ENCODE measurements at regions not wholly inside any gene's neighbourhood (a gene's known extent, or its start where the extent isn't known, plus 50 kb on each side); places are given as distances from the start of the nearest gene placed in this dataset.
A peak's percentile ranks its signal among the peaks of the same experiment; 100 is the strongest.

DNA sequence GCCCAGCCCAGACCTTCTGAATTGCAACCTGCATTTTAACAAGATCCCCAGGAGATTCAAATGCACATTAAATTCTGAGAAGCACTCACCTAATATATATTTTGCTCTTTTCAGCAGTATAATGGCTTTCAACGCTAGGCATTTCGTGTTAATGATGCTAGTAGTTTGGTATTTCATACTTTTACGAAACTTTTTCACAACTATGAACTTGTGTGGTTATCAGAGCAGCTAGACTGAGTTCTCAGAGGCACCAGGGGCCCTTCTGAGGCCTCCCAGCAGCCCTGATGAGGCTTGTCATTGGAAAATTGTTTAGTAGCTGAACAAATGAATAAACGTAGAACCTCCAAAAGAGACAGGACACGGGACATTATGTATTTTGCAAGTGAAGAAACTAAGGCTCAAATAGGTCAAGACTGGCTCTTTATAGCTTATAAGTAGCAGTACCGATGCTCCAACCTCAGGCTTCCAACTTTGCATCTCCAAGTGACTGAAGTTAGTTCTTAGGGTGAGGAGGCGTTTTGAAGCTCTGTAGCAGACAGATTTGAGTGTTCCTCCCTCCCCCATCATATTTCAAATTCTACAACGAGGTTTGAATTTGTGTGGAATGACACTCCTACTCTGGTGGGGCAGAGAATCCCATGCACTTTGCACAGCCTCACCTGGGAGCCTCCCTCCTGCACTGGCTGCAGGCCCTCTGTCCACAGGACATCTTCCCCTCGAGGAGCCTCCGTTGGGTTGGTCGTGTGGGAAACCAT is 121.1 kb upstream of the SLC25A48 start:
- H4K20me1 ChIP-seq (replicated peaks; ENCODE audit: insufficient read depth): no peaks in the 10 kb centered on the region
- DNase-seq (ENCODE audit: low spot score): no peak
- H3K79me2 ChIP-seq (replicated peaks; ENCODE audit: insufficient read depth): no peaks in the 10 kb centered on the region
- Mint-ChIP-seq H3K4me1 (peaks cover 14% of the 10 kb centered on the region; the same call in 2 of the 3 replicates), H3K27me3 (ENCODE audit: insufficient read depth, low read depth, poor library complexity) (no peaks in the 10 kb centered on the region), H3K9me3 (no peaks in the 10 kb centered on the region), H3K36me3 (ENCODE audit: low read depth) (no peaks in the 10 kb centered on the region), H3K27ac (no peak overlapping the region), H3K4me3 (no peak overlapping the region)
- H3K36me3 ChIP-seq (ENCODE audit: insufficient read depth): no peaks in the 10 kb centered on the region
- H3F3A ChIP-seq (replicated peaks; ENCODE audit: low read depth): no peaks in the 10 kb centered on the region
- no peaks in the 10 kb centered on the region for H3K27me3 ChIP-seq (ENCODE audit: insufficient read depth)
- no peak overlapping the region for H3K27ac ChIP-seq (ENCODE audit: low read depth)
- H3K4me3 ChIP-seq: no peak overlapping the region
- TF ChIP-seq EZH2phosphoT487 (IDR thresholded peaks at IDR 0.05; ENCODE audit: unreplicated experiment) (no peak), REST (IDR thresholded peaks at IDR 0.05; ENCODE audit: unreplicated experiment) (no peak)
- no peak overlapping the region for H2AFZ ChIP-seq
- H3K4me1 ChIP-seq (ENCODE audit: insufficient read depth): no peaks in the 10 kb centered on the region; the same call in 1 of the 2 replicates
- no peak for ATAC-seq
- H3K4me2 ChIP-seq: no peak overlapping the region
- H3K9me2 ChIP-seq (ENCODE audit: insufficient read depth): no peaks in the 10 kb centered on the region; the same call in 1 of the 2 replicates

DNA sequence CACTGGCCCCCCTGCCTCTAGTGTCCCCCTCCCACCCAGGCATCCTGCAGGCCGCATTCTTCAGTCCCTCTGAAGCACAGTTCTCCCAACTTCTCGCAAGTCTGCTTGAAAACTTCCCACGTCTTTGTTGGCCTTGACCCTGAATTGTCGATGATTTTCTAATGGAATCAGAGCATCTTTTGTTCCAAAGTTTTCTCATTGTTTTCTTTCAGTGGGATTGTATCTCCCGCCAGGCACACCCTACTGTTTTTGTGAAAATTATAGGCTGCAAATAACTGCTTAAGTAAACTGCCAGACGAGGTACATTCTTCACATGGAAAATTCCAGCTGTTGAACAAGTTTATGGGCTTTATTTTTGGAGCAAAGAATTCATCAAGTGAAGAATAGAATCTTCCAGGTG is 122.6 kb upstream of the SLC25A48 start:
- Histone ChIP-seq H3K79me2 (replicated peaks; ENCODE audit: insufficient read depth) (no peaks in the 10 kb centered on the region), H3K27me3 (ENCODE audit: insufficient read depth) (no peaks in the 10 kb centered on the region), H3F3A (replicated peaks; ENCODE audit: low read depth) (no peaks in the 10 kb centered on the region), H3K4me1 (ENCODE audit: insufficient read depth) (no peaks in the 10 kb centered on the region; the same call in 1 of the 2 replicates), H3K4me2 (no peak overlapping the region), H3K4me3 (no peak overlapping the region), H4K20me1 (replicated peaks; ENCODE audit: insufficient read depth) (no peaks in the 10 kb centered on the region), H2AFZ (no peak overlapping the region), H3K9me2 (ENCODE audit: insufficient read depth) (no peaks in the 10 kb centered on the region; the same call in 1 of the 2 replicates), H3K36me3 (ENCODE audit: insufficient read depth) (no peaks in the 10 kb centered on the region), H3K27ac (ENCODE audit: low read depth) (no peak overlapping the region)
- Mint-ChIP-seq H3K36me3 (ENCODE audit: low read depth) (no peaks in the 10 kb centered on the region), H3K4me1 (peaks cover 14% of the 10 kb centered on the region; the same call in 2 of the 3 replicates), H3K4me3 (no peak overlapping the region), H3K27me3 (ENCODE audit: insufficient read depth, low read depth, poor library complexity) (no peaks in the 10 kb centered on the region), H3K27ac (no peak overlapping the region), H3K9me3 (no peaks in the 10 kb centered on the region)
- no peak for ATAC-seq
- peak; percentile 14 for DNase-seq (ENCODE audit: low spot score)
- TF ChIP-seq CREB1 (CRISPR knock-in tag; IDR thresholded peaks at IDR 0.05; ENCODE audit: low read depth) (no peak), NANOG (IDR thresholded peaks at IDR 0.05; ENCODE audit: borderline replicate concordance) (no peak), ZNF114 (CRISPR knock-in tag; IDR thresholded peaks at IDR 0.05) (no peak), ZNF331 (CRISPR knock-in tag; IDR thresholded peaks at IDR 0.05; ENCODE audit: low read depth) (no peak), EZH2phosphoT487 (IDR thresholded peaks at IDR 0.05; ENCODE audit: unreplicated experiment) (no peak), POLR2AphosphoS5 (IDR thresholded peaks at IDR 0.05; ENCODE audit: low read depth) (no peak)
